Endothelial cell of umbilical vein (primary cell): ENCODE measurements at regions not wholly inside any gene's neighbourhood (a gene's known extent, or its start where the extent isn't known, plus 50 kb on each side); places are given as distances from the start of the nearest gene placed in this dataset.

ENCODE experiments used
- BruUV-seq: library from RNA; stranded (reverse); fragments of 400-500 nt; replicated peaks from 2 replicates; lab custom pipeline; 2021; lab: Mats Ljungman, UMichigan
- CTCF ChIA-PET: fragments of 300-600, 350-600 bp; sonication (Branson Sonifier 250); formaldehyde crosslinking; loops from one replicate; lab custom pipeline; 2021; ENCODE audit warnings: antibody characterized with exemption, inconsistent platforms; lab: Charles Lee
- POLR2A ChIA-PET: fragments of 300-600, 350-600 bp; sonication (Branson Sonifier 250); formaldehyde crosslinking; loops from one replicate; lab custom pipeline; 2021; ENCODE audit warnings: antibody characterized with exemption, inconsistent platforms; lab: Charles Lee
- DNase-seq: peaks from one replicate; pipeline ENCODE4 v3.0.0-alpha.2; 2011; ENCODE audit warnings: low read depth, low spot score
- FAIRE-seq: peaks from 2 replicates; lab custom pipeline; 2011; peaks lifted over from hg19 to GRCh38; lab: Jason Lieb, UNC
- H2AFZ ChIP-seq: 2 replicates; pipeline ENCODE4 v1.6.0; 2012; ENCODE audit warnings: low read depth, low read length, control low read depth, inconsistent platforms
- H3K27ac ChIP-seq: 2 replicates; pipeline ENCODE4 v1.5.1; 2011; ENCODE audit warnings: low read depth, mild to moderate bottlenecking, control low read depth, low read length, moderate library complexity; ENCODE audit not compliant: insufficient read depth
- H3K27me3 ChIP-seq, 2 experiments: 2 replicates each; pipeline versions ENCODE4 v1.6.0 to v1.6.1; 2011; ENCODE audit warnings: low read length in 2 of 2, mixed read lengths in 1 of 2; ENCODE audit not compliant: control insufficient read depth in 2 of 2, insufficient read depth in 2 of 2
- H3K36me3 ChIP-seq, 2 experiments: 2 replicates in 1 of 2; 3 replicates in 1 of 2; pipeline ENCODE4 v1.5.1; 2011; ENCODE audit warnings: low read length in 2 of 2, mild to moderate bottlenecking in 1 of 2, moderate library complexity in 1 of 2; ENCODE audit not compliant: control insufficient read depth in 2 of 2, insufficient read depth in 2 of 2; ENCODE audit errors: extremely low read depth in 1 of 2
- H3K4me1 ChIP-seq: 3 replicates; pipeline ENCODE4 v1.5.1; 2011; ENCODE audit warnings: mild to moderate bottlenecking, low read length; ENCODE audit not compliant: control insufficient read depth, insufficient read depth; ENCODE audit errors: extremely low read depth
- H3K4me2 ChIP-seq: 2 replicates; pipeline ENCODE4 v1.6.1; 2011; ENCODE audit warnings: low read length, control low read depth, mixed read lengths; ENCODE audit not compliant: insufficient read depth
- H3K4me3 ChIP-seq, 3 experiments: fragments of 200-600 bp in 1 of 3; sonication (generic), shearing (Covaris generic) in 1 of 3; replicated peaks in 1 of 3; 2 replicates each; pipeline ENCODE4 v1.5.1; 2011 to 2016; ENCODE audit warnings: control low read depth in 3 of 3, low read length in 3 of 3, mild to moderate bottlenecking in 2 of 3, inconsistent platforms in 1 of 3, low read depth in 1 of 3, moderate library complexity in 1 of 3; ENCODE audit not compliant: insufficient read depth in 1 of 3
- H3K79me2 ChIP-seq: 2 replicates; pipeline ENCODE4 v1.6.0; 2012; ENCODE audit warnings: low read length, inconsistent platforms; ENCODE audit not compliant: control insufficient read depth, insufficient read depth
- H3K9ac ChIP-seq: replicated peaks from 2 replicates; pipeline ENCODE3; 2011; ENCODE audit warnings: low read length, control low read depth; ENCODE audit not compliant: insufficient read depth; ENCODE audit errors: extremely low read depth
- H3K9me1 ChIP-seq: replicated peaks from 3 replicates; pipeline ENCODE4 v1.6.0; 2011; ENCODE audit warnings: mild to moderate bottlenecking, low read length; ENCODE audit not compliant: control insufficient read depth, insufficient read depth; ENCODE audit errors: extremely low read depth
- H3K9me3 ChIP-seq: replicated peaks from 2 replicates; pipeline ENCODE4 v1.5.1; 2012; ENCODE audit warnings: low read length, inconsistent platforms; ENCODE audit not compliant: control insufficient read depth, insufficient read depth
- H4K20me1 ChIP-seq: replicated peaks from 2 replicates; pipeline ENCODE3; 2011; ENCODE audit warnings: mild to moderate bottlenecking, low read length; ENCODE audit not compliant: control insufficient read depth, insufficient read depth; ENCODE audit errors: extremely low read depth
- EZH2 ChIP-seq: IDR thresholded peaks from 2 replicates; pipeline ENCODE4 v1.6.1; 2012; ENCODE audit warnings: borderline replicate concordance, low read depth, mild to moderate bottlenecking, moderate library complexity, low read length, inconsistent platforms; ENCODE audit not compliant: severe bottlenecking
- FOS ChIP-seq: IDR thresholded peaks from 2 replicates; pipeline ENCODE4 v1.6.1; 2011; ENCODE audit warnings: mild to moderate bottlenecking, low read length, moderate library complexity, borderline replicate concordance; ENCODE audit not compliant: insufficient read depth
- GATA2 ChIP-seq: IDR thresholded peaks from 2 replicates; pipeline ENCODE4 v1.7.0; 2011; ENCODE audit warnings: low read depth, mild to moderate bottlenecking, moderate library complexity, mixed read lengths, low read length; ENCODE audit not compliant: insufficient read length, insufficient read depth
- JUN ChIP-seq: IDR thresholded peaks from 2 replicates; pipeline ENCODE4 v1.6.1; 2011; ENCODE audit warnings: borderline replicate concordance, low read depth; ENCODE audit not compliant: insufficient read length, insufficient read depth
- MYC ChIP-seq: IDR thresholded peaks from one replicate; pipeline ENCODE4 v1.6.1; 2011; ENCODE audit warnings: mild to moderate bottlenecking, low read depth, low read length
- POLR2A ChIP-seq: IDR thresholded peaks from 2 replicates; pipeline ENCODE4 v1.6.1; 2012; ENCODE audit warnings: low read depth, mild to moderate bottlenecking, control low read depth, low read length
- POLR2AphosphoS5 ChIP-seq: IDR thresholded peaks from 2 replicates; pipeline ENCODE4 v1.6.1; 2012; ENCODE audit warnings: low read depth, mild to moderate bottlenecking, control low read depth, low read length, moderate library complexity; ENCODE audit not compliant: insufficient read depth
- dilution Hi-C: fragments of 300-500 bp; cut with MboI; formaldehyde crosslinking; loops from one replicate; pipeline ENCODE4 v1.15.0; 2019; ENCODE audit warnings: low sequenced_read_pairs; ENCODE audit not compliant: extremely low pct_ligation_motif_present
- intact Hi-C: fragments of 100-400 bp; cut with micrococcal nuclease; formaldehyde crosslinking; loops from one replicate; pipeline ENCODE4 v1.10.0; 2022
- TF ChIP-seq, protein P1 (sequence below), 2 donors: IDR thresholded peaks; 1 replicate in 1 of 2; 2 replicates in 1 of 2; pipeline ENCODE4 v1.5.1; 2011; ENCODE audit warnings: low read length in 2 of 2, mild to moderate bottlenecking in 2 of 2, moderate library complexity in 2 of 2, control low read depth in 1 of 2, inconsistent platforms in 1 of 2, low read depth in 1 of 2; ENCODE audit not compliant: insufficient read depth in 1 of 2; ENCODE audit errors: extremely low read depth in 1 of 2
- TF ChIP-seq, protein P2 (sequence below): IDR thresholded peaks from 2 replicates; pipeline ENCODE4 v1.6.1; 2011; ENCODE audit not compliant: insufficient read depth, insufficient read length

DNA sequence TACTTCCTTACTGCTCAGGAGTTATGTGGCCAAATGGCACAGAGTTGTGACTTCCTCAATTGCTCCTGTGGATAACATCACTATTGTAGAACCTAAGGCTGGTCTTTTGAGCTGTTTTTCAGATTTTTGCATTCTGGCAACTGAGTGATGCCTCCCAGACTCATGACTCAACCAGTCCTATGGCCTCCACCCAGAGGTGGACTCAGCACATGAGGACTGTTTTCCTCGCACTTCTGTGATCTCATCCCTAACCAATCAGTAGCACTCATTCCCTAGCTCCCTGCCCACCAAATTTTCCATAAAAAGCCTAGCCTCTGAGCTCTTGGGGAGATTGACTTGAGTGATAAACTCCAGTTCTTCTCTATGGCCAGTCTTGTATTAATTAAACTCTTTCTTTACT, 407.9 kb upstream of the TNP1 start:
- H4K20me1 ChIP-seq, result no peaks in the 10 kb centered on the region
- dilution Hi-C loops, result no loop called here
- no peak for FAIRE-seq
- H3K9ac ChIP-seq, result no peak overlapping the region
- H3K4me3 ChIP-seq, result no peak overlapping the region
- no peaks in the 10 kb centered on the region for H3K9me1 ChIP-seq
- no peaks in the 10 kb centered on the region for H3K79me2 ChIP-seq
- POLR2A ChIA-PET, result no interaction called here
- CTCF ChIA-PET, result no interaction called here
- no peak overlapping the region for H2AFZ ChIP-seq
- H3K27ac ChIP-seq, result no peak overlapping the region
- no peaks in the 10 kb centered on the region for H3K4me1 ChIP-seq
- TF ChIP-seq, protein P1, sequence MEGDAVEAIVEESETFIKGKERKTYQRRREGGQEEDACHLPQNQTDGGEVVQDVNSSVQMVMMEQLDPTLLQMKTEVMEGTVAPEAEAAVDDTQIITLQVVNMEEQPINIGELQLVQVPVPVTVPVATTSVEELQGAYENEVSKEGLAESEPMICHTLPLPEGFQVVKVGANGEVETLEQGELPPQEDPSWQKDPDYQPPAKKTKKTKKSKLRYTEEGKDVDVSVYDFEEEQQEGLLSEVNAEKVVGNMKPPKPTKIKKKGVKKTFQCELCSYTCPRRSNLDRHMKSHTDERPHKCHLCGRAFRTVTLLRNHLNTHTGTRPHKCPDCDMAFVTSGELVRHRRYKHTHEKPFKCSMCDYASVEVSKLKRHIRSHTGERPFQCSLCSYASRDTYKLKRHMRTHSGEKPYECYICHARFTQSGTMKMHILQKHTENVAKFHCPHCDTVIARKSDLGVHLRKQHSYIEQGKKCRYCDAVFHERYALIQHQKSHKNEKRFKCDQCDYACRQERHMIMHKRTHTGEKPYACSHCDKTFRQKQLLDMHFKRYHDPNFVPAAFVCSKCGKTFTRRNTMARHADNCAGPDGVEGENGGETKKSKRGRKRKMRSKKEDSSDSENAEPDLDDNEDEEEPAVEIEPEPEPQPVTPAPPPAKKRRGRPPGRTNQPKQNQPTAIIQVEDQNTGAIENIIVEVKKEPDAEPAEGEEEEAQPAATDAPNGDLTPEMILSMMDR (IDR thresholded peaks at IDR 0.05; ENCODE audit: extremely low read depth in 1 of 2, insufficient read depth in 1 of 2, low read depth in 1 of 2, low read length in 2 of 2), result no peak
- TF ChIP-seq EZH2 (no peak), FOS (no peak), MYC (no peak), GATA2 (no peak), JUN (no peak), POLR2AphosphoS5 (no peak), POLR2A (no peak)
- TF ChIP-seq, protein P2, sequence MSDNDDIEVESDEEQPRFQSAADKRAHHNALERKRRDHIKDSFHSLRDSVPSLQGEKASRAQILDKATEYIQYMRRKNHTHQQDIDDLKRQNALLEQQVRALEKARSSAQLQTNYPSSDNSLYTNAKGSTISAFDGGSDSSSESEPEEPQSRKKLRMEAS, result no peak
- no peak for DNase-seq
- BruUV-seq, result no TSS peak
- no peaks in the 10 kb centered on the region for H3K27me3 ChIP-seq
- intact Hi-C loops, result no loop called here
- no peaks in the 10 kb centered on the region for H3K36me3 ChIP-seq
- no peaks in the 10 kb centered on the region for H3K9me3 ChIP-seq
- H3K4me2 ChIP-seq, result no peak overlapping the region
